ENCODE measurements at regions not wholly inside any gene's neighbourhood (a gene's known extent, or its start where the extent isn't known, plus 50 kb on each side); places are given as distances from the start of the nearest gene placed in this dataset.
"Not testable (repeated sequence)": the region's sequence is repeated elsewhere in the genome, so short reads cannot be mapped to it uniquely, and the experiment has no call there.

DNA sequence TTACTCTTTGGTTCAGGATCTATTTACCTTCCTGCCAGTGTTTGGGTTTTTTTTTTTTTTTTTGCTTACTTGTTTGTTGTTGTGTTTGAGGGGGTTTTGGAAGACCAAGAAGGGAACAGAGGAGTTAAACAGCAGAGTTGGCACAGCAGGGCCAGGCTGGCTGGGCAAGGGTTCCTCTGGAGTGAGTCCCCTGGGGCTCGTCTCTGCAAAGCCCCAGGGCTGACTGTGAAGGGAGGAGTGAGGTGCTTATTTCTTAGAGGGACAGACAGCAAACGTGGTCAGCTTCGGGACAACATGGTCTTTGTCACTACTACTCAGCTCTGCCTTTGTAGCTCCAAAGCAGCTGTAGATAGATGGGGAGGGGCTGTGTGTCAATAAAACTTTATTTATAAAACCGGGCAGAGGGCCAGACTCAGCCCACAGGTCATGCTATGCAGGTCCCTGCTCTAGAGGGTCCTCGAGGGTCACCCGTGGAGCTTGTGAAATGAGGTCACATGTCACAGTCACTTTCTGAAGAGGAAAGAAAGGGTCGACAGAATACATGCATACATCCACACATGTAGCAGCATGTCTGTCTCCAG lies 1404.7 kb downstream of the BRD1 start:
- no peak for DNase-seq (ENCODE audit: low read depth)
- H3K4me3 ChIP-seq (ENCODE audit: low read depth, low read length): no peak overlapping the region
- TF ChIP-seq, protein P1, sequence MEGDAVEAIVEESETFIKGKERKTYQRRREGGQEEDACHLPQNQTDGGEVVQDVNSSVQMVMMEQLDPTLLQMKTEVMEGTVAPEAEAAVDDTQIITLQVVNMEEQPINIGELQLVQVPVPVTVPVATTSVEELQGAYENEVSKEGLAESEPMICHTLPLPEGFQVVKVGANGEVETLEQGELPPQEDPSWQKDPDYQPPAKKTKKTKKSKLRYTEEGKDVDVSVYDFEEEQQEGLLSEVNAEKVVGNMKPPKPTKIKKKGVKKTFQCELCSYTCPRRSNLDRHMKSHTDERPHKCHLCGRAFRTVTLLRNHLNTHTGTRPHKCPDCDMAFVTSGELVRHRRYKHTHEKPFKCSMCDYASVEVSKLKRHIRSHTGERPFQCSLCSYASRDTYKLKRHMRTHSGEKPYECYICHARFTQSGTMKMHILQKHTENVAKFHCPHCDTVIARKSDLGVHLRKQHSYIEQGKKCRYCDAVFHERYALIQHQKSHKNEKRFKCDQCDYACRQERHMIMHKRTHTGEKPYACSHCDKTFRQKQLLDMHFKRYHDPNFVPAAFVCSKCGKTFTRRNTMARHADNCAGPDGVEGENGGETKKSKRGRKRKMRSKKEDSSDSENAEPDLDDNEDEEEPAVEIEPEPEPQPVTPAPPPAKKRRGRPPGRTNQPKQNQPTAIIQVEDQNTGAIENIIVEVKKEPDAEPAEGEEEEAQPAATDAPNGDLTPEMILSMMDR (IDR thresholded peaks at IDR 0.05; ENCODE audit: control insufficient read depth, extremely low read depth, insufficient read depth): no peak

DNA sequence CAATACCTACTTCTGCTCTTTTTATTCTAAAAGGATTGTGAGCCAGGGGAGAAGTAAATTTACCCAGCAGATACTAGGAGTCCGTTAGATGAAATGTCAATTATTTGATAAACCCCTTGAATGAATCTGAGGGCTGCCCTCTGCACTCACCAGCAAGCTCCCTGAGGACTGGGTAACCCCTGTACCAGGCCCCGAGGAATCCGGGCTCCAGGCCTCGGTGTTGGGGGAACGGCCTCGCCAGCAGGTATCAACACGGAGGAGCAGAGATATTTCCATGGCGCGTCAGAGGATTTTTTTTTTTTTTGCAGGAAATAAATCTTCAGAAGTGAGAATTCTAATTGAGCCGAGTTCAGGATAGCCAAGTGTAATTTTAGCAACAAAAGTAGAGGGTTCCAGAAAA lies 1408.8 kb downstream of the BRD1 start:
- DNase-seq (ENCODE audit: low read depth): no peak
- TF ChIP-seq, protein P1 (IDR thresholded peaks at IDR 0.05; ENCODE audit: control insufficient read depth, extremely low read depth, insufficient read depth): no peak

DNA sequence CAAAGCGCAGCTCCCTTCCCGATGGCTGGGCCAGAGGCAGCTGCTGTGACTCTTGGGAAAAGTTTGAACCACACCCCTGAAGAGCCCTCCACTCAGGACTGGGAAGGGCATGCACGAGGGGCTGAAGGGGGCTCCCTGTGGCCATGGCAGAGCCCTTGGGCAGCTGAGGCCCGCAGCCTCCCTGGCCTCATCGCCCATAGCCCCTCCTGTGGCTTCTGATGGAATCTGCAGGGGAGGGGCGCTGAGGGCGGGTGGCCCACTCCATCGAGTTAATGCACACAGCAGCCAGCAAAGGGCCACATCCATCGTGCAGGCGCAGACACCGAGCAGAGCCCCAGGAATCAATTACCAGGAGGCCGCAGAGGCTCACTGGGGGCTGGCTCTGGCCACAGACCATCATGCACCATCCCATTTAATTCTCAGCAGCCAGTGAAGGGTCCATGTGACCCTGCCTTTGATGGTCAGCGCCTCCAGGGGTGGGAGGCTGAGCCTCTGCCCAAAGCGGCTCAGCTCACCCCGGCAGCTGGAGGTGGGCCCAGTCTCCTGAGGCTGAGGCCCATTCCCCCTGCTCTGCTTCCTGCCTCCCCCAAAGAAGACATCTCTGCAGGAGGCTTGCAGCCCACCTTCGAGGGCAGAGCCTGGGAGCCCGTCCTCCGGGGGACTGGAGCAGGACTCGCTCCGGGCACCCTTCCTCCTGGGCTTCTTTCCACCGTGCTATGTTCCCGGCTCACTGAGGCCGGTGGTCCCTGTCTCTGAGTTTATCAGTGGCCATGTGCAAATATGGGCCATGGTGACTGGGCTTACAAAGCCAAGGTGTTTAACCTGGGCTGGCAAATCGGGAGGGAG lies 1410.2 kb downstream of the BRD1 start:
- H3K4me3 ChIP-seq (ENCODE audit: low read depth, low read length): no peak overlapping the region
- TF ChIP-seq, protein P1 (IDR thresholded peaks at IDR 0.05; ENCODE audit: control insufficient read depth, extremely low read depth, insufficient read depth): no peak
- no peak for DNase-seq (ENCODE audit: low read depth)

More for the DNA sequence above, 1408.8 kb downstream of the BRD1 start:
- no peak overlapping the region for H3K4me3 ChIP-seq (ENCODE audit: low read depth, low read length)

DNA sequence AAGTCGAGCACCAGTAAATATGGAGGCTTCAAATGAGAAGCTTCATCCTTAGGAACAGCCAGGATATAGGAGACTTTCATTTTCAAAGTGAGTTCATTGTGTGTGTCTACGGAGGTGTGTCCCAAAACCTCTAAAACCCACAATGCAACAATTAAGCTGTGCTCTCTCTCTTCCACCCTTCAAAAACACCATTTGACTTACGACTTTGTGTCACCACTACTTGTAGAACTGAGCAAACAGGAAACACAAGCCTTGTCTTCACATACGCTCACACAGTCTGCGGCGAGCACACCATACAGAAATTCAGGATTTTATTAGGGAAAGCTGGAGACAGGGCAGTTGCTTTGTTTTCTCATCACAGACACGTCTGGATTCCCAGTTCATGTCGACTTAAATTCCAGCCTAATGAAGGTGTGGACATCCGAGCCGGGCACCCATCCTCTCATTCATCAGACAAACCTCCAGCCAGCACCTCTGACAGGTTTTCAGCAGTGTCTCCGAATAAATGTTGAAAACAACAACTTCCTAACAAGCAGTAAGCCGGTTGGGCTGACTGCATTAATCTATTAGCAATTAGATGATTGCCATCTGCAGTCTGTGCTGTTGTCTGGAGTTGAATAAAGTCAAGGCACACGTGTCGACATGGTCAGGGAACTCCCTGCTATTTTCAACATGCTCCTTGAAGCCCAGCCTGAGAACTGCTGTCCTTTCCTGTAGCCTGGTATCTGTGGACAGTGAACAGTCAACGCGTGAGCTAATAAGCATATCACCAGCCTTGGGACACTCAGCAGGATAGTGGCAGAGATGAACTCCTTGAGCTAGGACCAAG lies 1411.1 kb downstream of the BRD1 start:
- TF ChIP-seq, protein P1 (IDR thresholded peaks at IDR 0.05; ENCODE audit: control insufficient read depth, extremely low read depth, insufficient read depth): no peak
- H3K4me3 ChIP-seq (ENCODE audit: low read depth, low read length): no peak overlapping the region
- DNase-seq (ENCODE audit: low read depth): no peak

DNA sequence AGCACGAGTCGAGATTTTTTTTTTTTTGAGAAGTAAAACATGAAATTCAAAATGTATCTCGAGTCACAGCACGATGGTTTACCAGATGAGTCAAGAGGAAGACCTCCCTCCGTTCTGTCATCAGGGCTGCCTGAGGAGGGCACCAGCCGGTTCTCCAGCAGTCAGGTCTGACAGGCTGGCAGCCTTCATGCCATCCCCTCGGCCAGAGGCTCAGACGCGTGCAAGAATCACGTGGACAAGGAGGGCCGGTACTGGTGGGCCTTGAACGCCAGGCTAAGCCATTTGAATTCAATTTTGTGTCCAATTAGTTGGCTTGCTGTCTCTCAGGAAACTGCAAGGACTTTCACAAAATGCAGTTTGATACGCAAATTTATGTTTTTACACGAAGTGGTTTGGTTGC lies 1412.2 kb downstream of the BRD1 start:
- H3K4me3 ChIP-seq (ENCODE audit: low read depth, low read length): no peak overlapping the region
- TF ChIP-seq, protein P1 (IDR thresholded peaks at IDR 0.05; ENCODE audit: control insufficient read depth, extremely low read depth, insufficient read depth): no peak

DNA sequence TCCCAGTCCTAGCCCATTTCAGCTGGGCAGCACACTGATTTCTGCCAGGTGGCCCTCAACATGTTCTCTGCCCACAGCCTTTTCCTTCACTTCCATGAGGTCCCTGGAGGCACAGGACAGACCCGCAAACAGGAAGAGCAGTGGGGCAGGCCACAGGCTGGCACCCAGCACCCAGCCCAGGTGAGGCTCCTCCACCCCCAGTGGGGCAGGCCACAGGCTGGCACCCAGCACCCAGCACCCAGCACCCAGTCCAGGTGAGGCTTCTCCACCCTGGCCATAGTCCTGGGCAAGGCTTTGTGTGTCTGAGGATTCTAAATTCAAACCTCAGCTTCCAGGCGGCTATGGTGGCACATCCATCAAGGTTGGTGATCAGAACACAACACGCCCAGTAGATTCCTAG lies 1413.0 kb downstream of the BRD1 start:
- TF ChIP-seq, protein P1 (IDR thresholded peaks at IDR 0.05; ENCODE audit: control insufficient read depth, extremely low read depth, insufficient read depth): no peak
- no peak for DNase-seq (ENCODE audit: low read depth)
- no peak overlapping the region for H3K4me3 ChIP-seq (ENCODE audit: low read depth, low read length)

More for the DNA sequence above, 1412.2 kb downstream of the BRD1 start:
- no peak for DNase-seq (ENCODE audit: low read depth)

DNA sequence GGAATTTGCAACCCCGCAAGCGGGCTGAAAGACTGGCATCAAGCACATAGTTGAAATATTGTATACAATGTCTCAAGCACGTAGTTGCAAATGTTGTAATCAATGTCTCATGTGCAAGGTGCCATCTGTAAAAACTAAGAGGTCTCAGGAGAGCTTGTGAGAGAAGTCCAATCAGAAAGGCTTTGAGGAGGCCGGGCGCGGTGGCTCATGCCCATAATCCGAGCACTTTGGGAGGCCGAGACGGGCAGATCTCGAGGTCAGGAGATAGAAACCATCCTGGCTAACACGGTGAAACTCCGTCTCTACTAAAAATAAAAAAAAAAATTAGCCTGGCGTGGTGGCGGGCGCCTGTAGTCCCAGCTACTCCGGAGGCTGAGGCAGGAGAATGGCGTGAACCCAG lies 1414.7 kb downstream of the BRD1 start:
- H3K4me3 ChIP-seq (ENCODE audit: low read depth, low read length); DNase-seq (ENCODE audit: low read depth): not testable (repeated sequence)
